Cerebellar nuclear complex (tissue), 1 donor: ENCODE measurements at regions not wholly inside any gene's neighbourhood (a gene's known extent, or its start where the extent isn't known, plus 50 kb on each side); places are given as distances from the start of the nearest gene placed in this dataset.
"Not testable (repeated sequence)": the region's sequence is repeated elsewhere in the genome, so short reads cannot be mapped to it uniquely, and the experiment has no call there.

Experiments
- DNase-seq, 2 experiments: peaks; one replicate each; lab custom pipeline; 2025; lab: John Stamatoyannopoulos, UW

- DNase-seq: no peak
Measured at GRCh38 chr3:71994906-71995305, 210.0 kb upstream of the PROK2 start.

GRCh38 chr3:71994203-71994602, 209.3 kb upstream of the PROK2 start:
- DNase-seq: no peak

- no peak for DNase-seq
Measured at GRCh38 chr3:71991681-71992080, 206.7 kb upstream of the PROK2 start.

- no peak for DNase-seq
Measured at GRCh38 chr3:71991046-71991445, 206.1 kb upstream of the PROK2 start.

- no peak for DNase-seq
Measured at GRCh38 chr3:71990545-71990944, 205.6 kb upstream of the PROK2 start.

GRCh38 chr3:71989165-71989564, 204.2 kb upstream of the PROK2 start:
- no peak for DNase-seq

GRCh38 chr3:71987828-71988227, 202.9 kb upstream of the PROK2 start:
- DNase-seq: no peak

- no peak for DNase-seq
Measured at GRCh38 chr3:71987089-71987735, 202.3 kb upstream of the PROK2 start.

GRCh38 chr3:71986606-71987005, 201.7 kb upstream of the PROK2 start:
- no peak for DNase-seq

GRCh38 chr3:71984843-71985613, 200.1 kb upstream of the PROK2 start:
- DNase-seq: no peak

- no peak for DNase-seq
Measured at GRCh38 chr3:71983694-71984093, 198.7 kb upstream of the PROK2 start.

GRCh38 chr3:71982506-71983258, 197.7 kb upstream of the PROK2 start:
- DNase-seq: not testable (repeated sequence)

GRCh38 chr3:71979175-71979574, 194.2 kb upstream of the PROK2 start:
- DNase-seq: no peak

GRCh38 chr3:71978150-71978721, 193.3 kb upstream of the PROK2 start:
- no peak for DNase-seq

- no peak for DNase-seq
Measured at GRCh38 chr3:71977525-71977924, 192.6 kb upstream of the PROK2 start.

- DNase-seq: no peak
Measured at GRCh38 chr3:71975573-71975972, 190.6 kb upstream of the PROK2 start.

GRCh38 chr3:71974786-71975185, 189.8 kb upstream of the PROK2 start:
- no peak for DNase-seq

GRCh38 chr3:71973274-71974030, 188.5 kb upstream of the PROK2 start:
- DNase-seq: no peak

- DNase-seq: no peak
Measured at GRCh38 chr3:71972031-71972430, 187.1 kb upstream of the PROK2 start.

GRCh38 chr3:71968544-71968943, 183.6 kb upstream of the PROK2 start:
- DNase-seq: no peak

GRCh38 chr3:71966185-71966584, 181.2 kb upstream of the PROK2 start:
- DNase-seq: no peak

- DNase-seq: no peak
Measured at GRCh38 chr3:71964170-71964569, 179.2 kb upstream of the PROK2 start.
